HK-2 (cell line): ENCODE measurements at regions not wholly inside any gene's neighbourhood (a gene's known extent, or its start where the extent isn't known, plus 50 kb on each side); places are given as distances from the start of the nearest gene placed in this dataset.
A peak's percentile ranks its signal among the peaks of the same experiment; 100 is the strongest.
"Not testable (repeated sequence)": the region's sequence is repeated elsewhere in the genome, so short reads cannot be mapped to it uniquely, and the experiment has no call there.

Experiments used
- DNase-seq: peaks from one replicate; pipeline ENCODE4 v3.0.0-alpha.2; 2018; ENCODE audit not compliant: unreplicated experiment

DNA sequence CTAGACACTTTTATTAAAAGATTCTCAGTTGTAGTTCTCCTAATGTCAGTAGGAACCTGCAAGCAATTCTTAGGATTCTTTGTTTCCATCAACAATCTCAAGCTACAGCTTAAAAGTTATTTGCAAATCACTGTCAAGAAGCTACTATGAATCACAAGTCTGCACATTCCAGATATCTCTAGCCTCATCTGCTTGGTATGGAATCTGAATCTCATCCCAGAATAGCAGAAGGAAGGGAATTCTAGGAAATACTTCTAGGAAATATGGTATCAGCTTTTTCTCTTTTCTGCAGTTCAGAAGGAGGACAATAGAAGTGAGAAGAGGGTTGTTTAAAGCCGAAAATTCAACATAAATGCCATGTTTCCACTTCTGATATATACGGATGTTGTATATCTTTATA is 792.2 kb upstream of the CDH9 start:
- DNase-seq = no peak

DNA sequence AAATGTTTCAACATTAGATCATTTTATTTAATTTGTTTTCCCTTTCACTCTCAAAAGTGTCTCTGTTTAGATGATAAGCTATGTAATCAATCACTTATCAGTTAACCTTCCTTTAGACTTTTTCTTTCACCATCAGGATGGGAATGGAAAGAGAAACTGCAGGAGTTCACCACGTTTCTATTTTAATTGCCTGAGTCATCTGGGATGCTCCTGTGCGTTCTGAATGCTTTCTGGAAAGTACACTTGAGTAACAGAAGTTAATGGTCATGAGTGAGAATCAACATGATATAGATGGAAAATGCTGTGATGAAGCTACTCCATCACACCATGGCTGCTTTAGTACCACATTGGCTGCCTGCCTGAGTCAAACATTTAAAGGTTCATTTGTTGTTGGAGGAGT is 783.3 kb upstream of the CDH9 start:
- no peak for DNase-seq

DNA sequence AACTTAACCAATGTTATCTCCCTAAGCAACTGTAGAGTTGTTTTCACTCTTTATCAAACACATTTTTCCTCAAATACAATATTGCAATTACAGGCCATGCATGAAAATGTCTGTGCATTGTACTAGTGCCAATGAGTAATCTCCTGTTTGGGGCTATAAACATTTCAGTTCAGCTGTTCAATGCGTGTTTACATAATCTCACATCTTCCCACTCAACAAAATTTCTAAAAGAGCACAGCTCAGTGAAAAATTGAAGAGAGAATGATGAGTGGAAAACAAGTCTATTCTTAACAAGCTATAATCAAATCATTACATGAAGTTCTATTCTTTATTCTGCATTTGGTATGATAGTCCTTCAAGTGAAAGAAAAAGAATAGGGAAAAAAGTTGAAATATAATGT is 780.5 kb upstream of the CDH9 start:
- no peak for DNase-seq

DNA sequence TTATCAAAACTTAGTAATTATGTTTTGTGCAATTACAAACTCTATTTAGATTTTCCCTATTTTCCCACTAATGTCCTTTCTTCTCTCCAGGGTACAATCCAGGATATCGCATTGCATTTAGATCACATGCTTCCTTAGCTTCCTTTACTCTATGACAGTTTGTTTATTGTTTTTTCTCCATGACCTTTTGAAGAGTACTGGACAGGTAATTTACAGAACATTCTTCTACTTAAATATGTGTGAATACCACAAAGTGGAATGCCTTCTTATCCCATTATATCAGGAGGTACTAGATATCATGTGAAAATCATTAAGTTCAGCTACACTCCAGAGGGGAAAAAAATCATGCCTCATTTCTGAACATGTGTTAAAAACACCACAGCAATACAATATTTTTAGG is 776.6 kb upstream of the CDH9 start:
- DNase-seq = no peak

DNA sequence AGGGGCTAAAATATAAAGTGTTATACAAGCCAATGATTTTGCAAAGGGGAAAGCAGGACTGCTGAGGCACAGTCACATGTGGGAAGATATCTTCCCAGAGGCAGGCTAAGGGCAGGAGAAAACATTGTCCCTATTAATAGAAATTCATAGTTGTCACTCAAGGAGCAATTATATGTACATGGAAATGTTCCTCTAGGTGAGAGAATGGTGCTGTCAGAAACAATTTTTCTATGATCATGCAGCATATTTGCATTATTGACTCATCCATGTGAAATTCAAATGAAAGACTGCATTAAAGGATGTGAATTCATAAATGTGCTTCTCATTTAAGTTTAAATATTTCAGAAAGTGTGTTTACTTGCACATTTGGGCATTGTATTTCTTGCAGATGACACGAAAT is 775.9 kb upstream of the CDH9 start:
- DNase-seq = no peak

DNA sequence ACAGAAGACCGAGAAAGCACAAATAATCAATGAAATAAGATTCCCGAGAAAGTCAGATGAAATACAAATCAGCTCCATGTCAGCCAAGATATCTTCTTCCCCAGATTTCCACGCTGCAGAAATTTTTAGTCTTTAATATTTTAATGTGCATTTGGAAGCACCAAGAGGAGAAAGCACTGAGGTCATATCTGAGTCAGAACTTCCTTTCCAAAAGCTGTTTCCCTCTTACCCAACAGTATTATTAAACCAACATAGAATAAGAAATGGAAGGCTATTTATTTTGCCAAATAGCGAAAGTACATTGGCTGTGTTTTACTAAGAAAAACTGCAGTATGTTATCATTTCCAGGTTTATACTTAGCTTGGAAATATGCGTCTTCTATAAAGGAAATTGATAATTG is 772.1 kb upstream of the CDH9 start:
- DNase-seq = no peak

DNA sequence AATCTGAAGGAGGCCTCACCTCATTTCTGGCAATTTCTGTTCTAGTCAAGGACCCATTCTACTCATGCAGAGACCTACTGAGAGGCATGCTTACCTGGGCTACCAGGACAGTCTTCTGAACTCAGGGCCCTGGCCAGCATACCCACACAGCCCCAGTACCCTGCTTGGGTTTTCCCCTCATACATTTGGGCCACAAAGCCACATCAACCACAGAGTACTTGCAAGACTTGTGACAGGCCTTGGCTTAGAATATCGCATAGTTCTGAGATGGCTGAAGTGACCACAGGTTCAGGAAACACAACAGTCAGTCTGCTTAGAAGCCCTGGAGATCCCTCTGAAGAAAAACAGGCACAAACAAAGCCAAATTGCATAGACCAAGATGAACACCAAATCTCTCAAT is 758.8 kb upstream of the CDH9 start:
- DNase-seq = no peak

DNA sequence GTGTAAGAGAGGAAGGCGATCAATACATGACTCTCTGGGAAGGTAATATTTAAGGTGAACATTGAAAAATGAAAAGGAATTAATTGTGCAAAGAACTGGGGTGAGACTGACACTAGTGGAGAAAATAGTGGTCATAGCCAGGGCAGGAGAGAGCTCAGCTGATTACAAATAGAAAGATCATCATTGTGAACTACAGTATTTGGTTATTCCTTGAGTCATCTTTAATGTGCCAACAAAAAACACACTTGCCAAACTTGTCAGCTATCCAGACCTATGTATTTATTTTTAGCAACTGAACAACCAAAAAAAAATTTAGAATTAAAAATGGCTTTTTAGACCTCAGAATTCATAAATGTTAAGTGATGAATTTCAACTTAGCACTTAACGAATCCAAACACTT is 749.8 kb upstream of the CDH9 start:
- DNase-seq = no peak

DNA sequence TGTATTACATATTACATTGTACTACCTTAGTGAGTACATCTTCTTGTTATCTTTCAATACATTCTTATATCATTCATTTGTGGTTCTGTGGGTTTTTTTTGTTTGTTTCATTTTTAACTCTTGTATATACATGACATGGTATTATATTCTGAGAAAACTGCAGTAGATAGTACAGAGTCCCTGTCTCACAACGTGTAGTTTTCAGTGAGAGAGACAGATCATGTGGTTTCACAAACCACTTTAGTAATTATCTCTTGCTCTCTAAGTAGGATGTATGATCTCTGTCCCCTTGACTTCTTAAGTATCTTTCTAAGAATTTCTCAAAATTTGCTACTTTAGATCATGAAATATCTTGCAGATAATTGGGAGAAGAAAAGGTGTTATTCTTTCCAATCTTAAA is 745.9 kb upstream of the CDH9 start:
- no peak for DNase-seq

DNA sequence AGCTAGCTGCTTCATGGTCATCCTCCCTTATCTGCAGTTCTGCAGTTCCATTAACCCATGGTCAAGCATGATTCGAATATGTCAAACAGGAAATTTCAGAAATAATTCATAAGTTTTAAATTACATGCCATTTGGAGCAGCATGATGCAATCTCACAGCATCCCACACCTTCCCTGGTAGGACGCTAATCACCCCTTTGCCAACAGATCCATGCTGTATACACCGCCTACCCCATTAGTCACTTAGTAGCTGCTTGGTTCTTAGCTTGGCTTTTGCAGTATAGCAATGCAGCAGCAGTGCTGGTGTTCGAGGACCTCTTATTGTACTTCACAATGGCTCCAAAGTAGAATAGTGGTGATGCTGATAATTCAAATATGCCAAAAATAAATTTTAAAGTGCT is 739.7 kb upstream of the CDH9 start:
- DNase-seq = no peak

DNA sequence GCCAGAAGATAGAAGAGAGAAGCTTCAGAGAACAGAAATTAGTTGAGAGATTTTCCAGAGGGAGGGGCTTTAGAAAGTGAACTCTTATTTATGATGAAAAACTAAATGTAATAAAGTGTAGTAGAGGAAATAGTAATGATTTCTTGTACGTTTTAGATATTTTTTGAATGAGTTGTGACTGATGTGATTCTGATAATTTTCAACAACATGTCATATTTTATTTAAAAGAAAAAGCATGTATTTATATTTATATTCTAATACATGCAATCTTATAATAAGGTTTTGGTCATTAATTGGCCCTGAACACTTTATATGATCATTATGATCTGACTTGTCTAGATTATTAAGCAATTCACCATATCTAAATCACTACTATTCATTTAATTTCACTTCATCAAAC is 735.2 kb upstream of the CDH9 start:
- DNase-seq = no peak

DNA sequence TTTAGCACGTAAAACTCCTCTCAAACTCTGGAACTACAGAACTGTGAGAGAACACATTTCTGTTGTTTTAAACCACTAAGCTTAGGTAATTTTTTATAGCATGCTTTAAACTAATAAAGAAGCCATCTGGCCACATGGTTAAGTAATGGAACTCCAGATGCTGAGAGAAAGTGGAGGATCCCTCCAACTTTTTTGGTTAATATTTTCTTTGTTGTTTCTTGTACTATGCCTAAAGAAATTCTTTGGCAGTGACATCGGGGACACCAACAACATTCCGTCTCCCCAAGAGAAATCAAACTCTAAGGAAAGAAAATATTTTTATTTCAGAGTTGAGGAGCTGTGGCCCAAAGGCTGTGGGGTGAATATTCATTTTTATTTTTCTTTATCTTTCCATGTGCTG is 734.8 kb upstream of the CDH9 start:
- DNase-seq = no peak

DNA sequence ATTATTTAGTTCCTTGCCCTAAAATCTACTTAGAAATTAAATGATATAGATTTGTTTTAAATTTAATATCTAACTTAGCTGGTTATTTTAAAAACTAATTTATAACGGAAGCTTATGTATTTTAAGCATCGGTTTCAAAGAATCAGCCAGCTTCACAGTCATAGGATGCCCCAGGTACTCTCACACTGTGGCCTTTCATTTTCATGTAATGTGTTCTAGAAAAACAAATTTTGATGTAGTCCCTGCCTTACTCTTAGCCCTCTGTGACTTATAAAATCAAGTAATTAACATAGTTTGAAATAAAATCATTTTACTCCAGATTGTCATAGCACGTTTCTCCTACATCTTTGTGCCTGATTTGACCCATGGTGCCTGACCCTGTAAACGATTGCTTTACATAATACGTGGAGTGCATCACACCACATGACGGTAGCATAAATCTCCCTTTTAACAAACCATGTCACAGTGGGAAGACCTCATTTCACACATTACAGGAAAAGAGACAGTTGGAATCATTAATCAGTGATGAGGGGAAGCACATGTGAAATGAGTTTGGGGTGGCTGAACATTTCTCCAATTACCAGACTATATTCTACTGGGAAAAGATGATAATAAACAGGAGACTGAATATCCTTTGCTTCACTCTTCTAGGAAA is 731.5 kb upstream of the CDH9 start:
- DNase-seq = no peak

DNA sequence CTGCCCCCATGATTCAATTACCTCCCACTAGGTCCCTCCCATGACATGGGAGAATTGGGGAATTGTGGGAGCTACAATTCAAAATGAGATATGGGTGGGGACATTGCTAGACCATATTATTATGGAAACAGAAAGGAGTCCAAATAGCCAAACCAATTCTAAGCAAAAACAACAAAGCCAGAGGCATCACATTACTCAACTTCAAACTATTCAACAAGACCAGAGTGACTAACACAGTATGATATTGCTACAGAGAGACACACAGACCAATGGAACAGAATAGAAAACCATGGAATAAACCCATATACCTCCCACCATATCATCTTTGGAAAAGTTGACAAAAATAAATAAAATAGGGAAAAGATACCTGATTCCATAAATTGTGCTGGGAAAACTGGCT is 710.5 kb upstream of the CDH9 start:
- no peak for DNase-seq

DNA sequence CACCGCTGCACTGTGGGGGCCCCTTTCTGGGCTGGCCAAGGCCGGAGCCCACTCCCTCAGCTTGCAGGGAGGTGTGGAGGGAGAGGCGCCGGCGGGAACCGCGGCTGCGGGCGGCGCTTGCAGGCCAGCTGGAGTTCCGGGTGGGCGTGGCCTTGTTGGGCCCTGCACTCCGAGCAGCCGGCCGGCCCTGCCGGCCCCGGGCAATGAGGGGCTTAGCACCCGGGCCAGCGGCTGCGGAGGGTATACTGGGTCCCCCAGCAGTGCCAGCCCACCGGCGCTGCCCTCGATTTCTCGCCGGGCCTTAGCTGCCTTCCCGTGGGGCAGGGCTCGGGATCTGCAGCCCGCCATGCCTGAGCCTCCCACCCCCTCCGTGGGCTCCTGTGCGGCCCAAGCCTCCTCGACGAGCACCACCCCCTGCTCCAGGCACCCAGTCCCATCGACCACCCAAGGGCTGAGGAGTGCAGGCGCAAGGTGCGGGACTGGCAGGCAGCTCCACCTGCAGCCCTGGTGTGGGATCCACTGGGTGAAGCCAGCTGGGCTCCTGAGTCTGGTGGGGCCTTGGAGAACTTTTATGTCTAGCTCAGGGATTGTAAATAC is 705.1 kb upstream of the CDH9 start:
- DNase-seq = not testable (repeated sequence)

DNA sequence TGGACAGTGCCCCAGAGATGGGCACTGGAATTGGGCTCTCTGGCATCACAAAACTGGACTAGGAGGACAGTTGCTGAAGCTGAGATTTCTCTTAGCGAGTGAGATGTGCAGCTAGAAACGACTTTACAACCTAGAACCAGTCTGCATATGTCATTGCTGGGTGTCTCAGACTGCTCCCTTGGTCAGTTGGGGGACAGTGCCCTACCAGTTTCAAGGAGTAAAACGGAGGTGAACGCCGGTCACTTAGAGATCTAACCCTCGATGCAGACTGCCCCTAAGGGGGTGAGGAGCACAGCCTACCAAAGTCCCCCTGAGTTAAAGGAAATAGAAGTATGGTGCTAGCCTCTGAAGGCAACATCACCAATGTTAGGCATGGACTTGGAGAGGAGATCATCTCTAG is 704.4 kb upstream of the CDH9 start:
- DNase-seq = no peak

DNA sequence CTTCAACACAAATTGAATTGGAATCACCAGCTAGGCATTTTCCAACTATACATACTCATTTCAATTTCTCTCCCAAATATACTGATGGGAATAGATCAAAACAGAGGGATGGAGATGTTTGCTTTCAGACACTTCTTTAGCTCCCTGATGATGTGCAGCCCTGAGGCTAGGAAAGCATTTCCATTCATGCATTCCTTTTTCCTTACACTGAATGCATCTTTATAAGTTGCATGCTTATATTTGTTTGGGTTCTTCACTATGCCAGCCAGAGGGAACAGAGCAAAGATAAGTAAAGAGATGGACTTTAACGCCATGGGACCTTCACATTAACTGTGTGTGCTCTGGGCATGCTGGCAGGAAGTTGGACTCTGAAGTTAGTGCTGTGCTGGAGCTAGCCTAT is 696.5 kb upstream of the CDH9 start:
- DNase-seq = no peak

DNA sequence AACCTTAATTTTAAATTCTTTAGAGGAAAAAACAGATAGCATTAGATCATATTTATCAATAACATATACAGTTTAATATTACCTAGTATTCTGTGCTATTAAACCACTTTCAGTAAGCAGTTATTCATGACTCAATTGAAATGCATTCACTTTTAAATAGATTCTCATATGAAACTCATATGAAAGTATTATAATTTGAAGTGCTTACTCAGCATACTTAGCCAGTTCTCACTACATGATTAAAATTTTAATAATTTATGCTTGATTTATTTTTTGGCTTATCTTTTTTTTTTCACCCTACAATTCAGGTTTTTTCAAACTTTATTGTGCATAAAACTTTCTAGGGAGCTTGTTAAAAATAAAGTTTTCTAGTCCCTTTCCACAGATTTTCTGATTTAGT is 694.9 kb upstream of the CDH9 start:
- DNase-seq = no peak

DNA sequence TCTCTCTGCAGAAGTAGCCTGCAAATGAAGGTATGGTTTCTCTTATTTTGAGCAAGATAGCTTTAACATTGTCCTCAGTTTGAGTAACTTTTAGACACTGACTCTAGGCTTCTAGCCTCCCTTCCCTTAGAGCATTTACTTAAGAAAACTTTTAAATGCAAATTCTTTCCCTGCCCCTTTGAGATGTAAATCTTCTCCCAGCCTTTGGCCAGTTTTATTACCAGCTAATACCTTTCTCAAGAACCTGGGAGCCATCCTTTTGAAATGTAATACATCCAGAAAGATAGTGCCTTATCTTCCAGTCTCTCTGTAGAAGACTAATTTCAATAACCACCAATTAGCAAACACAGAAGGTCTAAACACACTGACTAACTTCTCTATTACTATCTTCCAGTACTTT is 688.9 kb upstream of the CDH9 start:
- no peak for DNase-seq

DNA sequence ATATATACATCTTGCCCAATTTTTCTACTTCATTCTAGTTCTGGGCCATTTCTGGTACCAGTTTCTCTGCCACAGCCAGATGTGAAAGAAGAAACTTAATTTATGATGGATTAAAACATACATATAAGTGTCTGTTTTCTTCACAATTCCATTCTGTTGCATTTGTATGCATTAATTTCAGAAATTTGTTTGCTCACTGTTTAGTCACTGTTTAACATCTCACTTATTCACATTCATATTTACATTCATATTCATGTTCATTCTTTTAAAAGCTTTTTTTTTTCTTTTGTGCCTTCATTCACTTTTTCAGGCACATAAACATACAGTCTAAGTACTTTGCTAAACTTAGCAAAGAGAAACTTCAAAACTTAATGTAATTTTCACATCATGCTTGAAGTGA is 684.0 kb upstream of the CDH9 start:
- no peak for DNase-seq

DNA sequence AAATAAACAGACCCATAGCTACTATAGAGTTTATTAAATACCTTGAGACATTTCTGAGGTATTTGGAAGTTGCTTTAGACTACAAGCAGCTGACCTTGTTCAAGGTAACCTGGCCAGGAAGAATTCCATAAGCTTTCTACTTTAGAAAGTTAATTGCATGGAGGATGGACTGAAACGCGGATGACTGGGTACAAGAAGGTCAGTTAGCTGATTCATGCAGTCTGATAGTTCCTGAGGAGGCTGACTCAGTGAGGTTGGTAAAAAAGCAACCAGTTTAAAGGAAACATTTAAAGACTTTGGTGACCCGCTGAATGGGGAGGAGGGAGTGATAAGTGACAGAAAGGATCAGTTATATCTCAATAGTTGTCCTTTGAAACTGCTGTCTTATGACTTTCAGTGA is 670.1 kb upstream of the CDH9 start:
- peak; percentile 34 for DNase-seq

DNA sequence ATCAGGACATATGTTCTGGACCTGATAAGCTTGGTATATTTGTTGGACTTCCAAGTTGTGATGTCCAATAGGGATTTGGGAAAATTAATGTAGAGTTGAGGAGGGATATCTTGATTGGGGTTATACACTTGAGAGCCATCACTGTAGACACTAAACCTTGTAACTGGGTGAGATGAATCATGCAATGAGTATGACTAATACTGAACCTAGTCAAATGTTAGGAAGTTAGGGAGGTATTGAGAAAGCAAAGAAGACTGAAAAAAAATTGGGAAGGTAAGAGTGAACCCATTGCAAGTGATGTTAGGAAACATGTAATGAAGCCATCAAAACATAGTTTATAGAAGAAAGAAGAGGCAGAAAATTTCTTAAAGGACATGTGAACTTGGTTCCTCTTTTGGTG is 668.4 kb upstream of the CDH9 start:
- no peak for DNase-seq

DNA sequence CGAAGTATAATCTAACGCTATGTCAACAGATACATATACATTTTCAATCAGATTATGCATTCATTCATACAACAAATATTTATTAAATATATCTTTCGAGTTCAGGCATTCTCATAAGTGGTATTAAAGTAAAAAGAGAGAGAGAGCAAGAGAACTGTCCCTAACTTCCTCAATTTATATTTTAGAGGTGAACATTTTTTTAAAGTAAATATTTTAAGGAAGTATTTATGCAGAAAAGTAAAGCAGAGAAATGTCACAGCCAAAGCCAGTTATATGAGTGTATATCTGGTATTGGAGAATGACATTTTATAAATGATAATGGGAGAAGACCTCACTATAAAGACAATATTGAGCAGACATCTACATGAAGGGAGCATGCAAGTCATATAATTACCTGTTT is 667.3 kb upstream of the CDH9 start:
- no peak for DNase-seq
